Peyer's patch (tissue), 4 donors: ENCODE measurements at regions not wholly inside any gene's neighbourhood (a gene's known extent, or its start where the extent isn't known, plus 50 kb on each side); places are given as distances from the start of the nearest gene placed in this dataset.

ENCODE experiments used
- DNase-seq, 3 donors: peaks; one replicate each; pipeline ENCODE4 v3.0.0-alpha.2; 2017 to 2019
- H3K27ac ChIP-seq, 4 donors: fragments of 200-600 bp; sonication (generic); one replicate each; pipeline ENCODE4 v1.5.1; 2016 to 2019
- H3K27me3 ChIP-seq, 2 donors: fragments of 200-600 bp; sonication (generic); one replicate each; pipeline ENCODE4 v1.5.1; 2019
- H3K36me3 ChIP-seq, 3 donors: fragments of 200-600 bp; sonication (generic); one replicate each; pipeline ENCODE4 v1.5.1; 2016 to 2019
- H3K4me1 ChIP-seq, 4 donors: fragments of 200-600 bp; sonication (generic); one replicate each; pipeline ENCODE4 v1.5.1; 2016 to 2019
- H3K4me3 ChIP-seq, 4 donors: fragments of 200-600 bp; sonication (generic); 1 replicate in 3 of 4; 2 replicates in 1 of 4; pipeline ENCODE4 v1.5.1; 2016 to 2019; ENCODE audit warnings: mild to moderate bottlenecking in 1 of 4
- H3K9me3 ChIP-seq, 4 donors: fragments of 200-600 bp; sonication (generic); one replicate each; pipeline ENCODE4 v1.5.1; 2016 to 2019; ENCODE audit warnings: mild to moderate bottlenecking in 1 of 4
- POLR2A ChIP-seq, 2 donors: fragments of 450-650 bp; IDR thresholded peaks; one replicate each; pipeline ENCODE4 v1.5.1; 2017; ENCODE audit warnings: antibody characterized with exemption in 2 of 2, mild to moderate bottlenecking in 2 of 2, moderate library complexity in 2 of 2
- TF ChIP-seq, protein P1 (sequence below), 6 experiments: fragments of 450-650 bp in 4 of 6; fragments of 200-600 bp in 2 of 6; sonication (generic) in 1 of 6; IDR thresholded peaks; one replicate each; pipeline ENCODE4 v1.5.1; 2017 to 2019; ENCODE audit warnings: antibody characterized with exemption in 6 of 6, mild to moderate bottlenecking in 3 of 6, moderate library complexity in 1 of 6

- H3K4me1 ChIP-seq: peaks cover 0 to 35% (median 5%) of the 10 kb centered on the region in 4 donors
- DNase-seq: no peak
- H3K27ac ChIP-seq: peak overlapping the region; percentile 66 to 88 (median 73)
- no peaks in the 10 kb centered on the region for H3K27me3 ChIP-seq
- TF ChIP-seq, protein P1, sequence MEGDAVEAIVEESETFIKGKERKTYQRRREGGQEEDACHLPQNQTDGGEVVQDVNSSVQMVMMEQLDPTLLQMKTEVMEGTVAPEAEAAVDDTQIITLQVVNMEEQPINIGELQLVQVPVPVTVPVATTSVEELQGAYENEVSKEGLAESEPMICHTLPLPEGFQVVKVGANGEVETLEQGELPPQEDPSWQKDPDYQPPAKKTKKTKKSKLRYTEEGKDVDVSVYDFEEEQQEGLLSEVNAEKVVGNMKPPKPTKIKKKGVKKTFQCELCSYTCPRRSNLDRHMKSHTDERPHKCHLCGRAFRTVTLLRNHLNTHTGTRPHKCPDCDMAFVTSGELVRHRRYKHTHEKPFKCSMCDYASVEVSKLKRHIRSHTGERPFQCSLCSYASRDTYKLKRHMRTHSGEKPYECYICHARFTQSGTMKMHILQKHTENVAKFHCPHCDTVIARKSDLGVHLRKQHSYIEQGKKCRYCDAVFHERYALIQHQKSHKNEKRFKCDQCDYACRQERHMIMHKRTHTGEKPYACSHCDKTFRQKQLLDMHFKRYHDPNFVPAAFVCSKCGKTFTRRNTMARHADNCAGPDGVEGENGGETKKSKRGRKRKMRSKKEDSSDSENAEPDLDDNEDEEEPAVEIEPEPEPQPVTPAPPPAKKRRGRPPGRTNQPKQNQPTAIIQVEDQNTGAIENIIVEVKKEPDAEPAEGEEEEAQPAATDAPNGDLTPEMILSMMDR (IDR thresholded peaks at IDR 0.05): no peak
- TF ChIP-seq POLR2A (IDR thresholded peaks at IDR 0.05): no peak
- no peaks in the 10 kb centered on the region for H3K9me3 ChIP-seq
- H3K4me3 ChIP-seq: peak overlapping the region in 1 of 4 donors; percentile 26
- H3K36me3 ChIP-seq: no peaks in the 10 kb centered on the region
Measured at GRCh38 chr20:53737396-53738038, 143.9 kb upstream of the ZNF217 start.

- H3K36me3 ChIP-seq: no peaks in the 10 kb centered on the region
- H3K27ac ChIP-seq: peak overlapping the region; percentile 66 to 88 (median 73)
- no peaks in the 10 kb centered on the region for H3K9me3 ChIP-seq
- H3K4me1 ChIP-seq: peaks cover 0 to 35% (median 5%) of the 10 kb centered on the region in 4 donors
- no peaks in the 10 kb centered on the region for H3K27me3 ChIP-seq
- no peak overlapping the region for H3K4me3 ChIP-seq
- TF ChIP-seq POLR2A (IDR thresholded peaks at IDR 0.05): no peak
- TF ChIP-seq, protein P1 (IDR thresholded peaks at IDR 0.05): no peak
- no peak for DNase-seq
Measured at GRCh38 chr20:53736757-53737395, 143.2 kb upstream of the ZNF217 start.

DNA sequence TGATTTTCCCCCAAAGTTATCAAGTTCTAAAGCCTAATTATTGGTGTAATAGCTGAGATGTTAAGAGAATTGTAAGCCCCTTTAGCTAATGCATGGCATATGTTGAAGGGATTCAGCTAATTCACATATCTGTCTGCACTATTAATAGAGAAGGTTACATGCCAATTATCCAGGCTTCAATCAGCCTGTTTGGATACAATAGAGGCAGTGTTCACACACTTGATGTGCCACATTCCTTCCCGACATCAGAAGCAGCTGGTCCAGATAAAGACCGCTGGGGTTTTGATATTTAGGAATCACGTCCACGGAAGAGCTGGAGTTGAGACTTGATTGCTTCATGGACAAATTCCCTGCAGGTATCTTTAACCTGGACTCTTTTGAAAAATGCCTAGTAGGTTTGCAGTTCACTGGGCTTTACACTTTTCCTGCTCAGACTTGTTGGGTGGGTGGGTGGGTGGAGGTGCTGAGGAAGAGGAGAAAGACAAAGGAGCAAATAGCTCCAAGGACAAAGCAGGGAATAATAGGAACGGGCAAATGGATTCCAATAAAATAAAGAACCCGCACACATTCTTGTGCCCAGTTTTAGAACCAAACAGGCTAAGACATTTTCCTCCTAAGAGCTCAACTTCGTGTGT is 142.6 kb upstream of the ZNF217 start:
- no peaks in the 10 kb centered on the region for H3K36me3 ChIP-seq
- H3K4me3 ChIP-seq: no peak overlapping the region
- no peaks in the 10 kb centered on the region for H3K9me3 ChIP-seq
- H3K4me1 ChIP-seq: peaks cover 0 to 35% (median 5%) of the 10 kb centered on the region in 4 donors
- TF ChIP-seq, protein P1 (IDR thresholded peaks at IDR 0.05): no peak
- no peak for TF ChIP-seq POLR2A (IDR thresholded peaks at IDR 0.05)
- DNase-seq: no peak
- H3K27ac ChIP-seq: peak overlapping the region in 2 of 4 donors; percentile 66 to 68
- H3K27me3 ChIP-seq: no peaks in the 10 kb centered on the region

GRCh38 chr20:53735536-53736050 is 142.0 kb upstream of the ZNF217 start:
- Histone ChIP-seq H3K27ac (no peak overlapping the region), H3K4me3 (no peak overlapping the region), H3K36me3 (no peaks in the 10 kb centered on the region), H3K27me3 (no peaks in the 10 kb centered on the region), H3K9me3 (no peaks in the 10 kb centered on the region), H3K4me1 (peaks cover 0 to 35% (median 5%) of the 10 kb centered on the region in 4 donors)
- DNase-seq: no peak
- TF ChIP-seq POLR2A (IDR thresholded peaks at IDR 0.05): no peak
- TF ChIP-seq, protein P1 (IDR thresholded peaks at IDR 0.05): no peak

GRCh38 chr20:53734006-53734688 is 140.5 kb upstream of the ZNF217 start:
- Histone ChIP-seq H3K4me3 (no peak overlapping the region), H3K27ac (no peak overlapping the region), H3K36me3 (no peaks in the 10 kb centered on the region), H3K9me3 (no peaks in the 10 kb centered on the region), H3K27me3 (no peaks in the 10 kb centered on the region), H3K4me1 (peaks cover 0 to 25% (median 6%) of the 10 kb centered on the region in 4 donors)
- DNase-seq: no peak
- no peak for TF ChIP-seq POLR2A (IDR thresholded peaks at IDR 0.05)
- TF ChIP-seq, protein P1 (IDR thresholded peaks at IDR 0.05): no peak
